ENCODE measurements at regions not wholly inside any gene's neighbourhood (a gene's known extent, or its start where the extent isn't known, plus 50 kb on each side); places are given as distances from the start of the nearest gene placed in this dataset.
"Not testable (repeated sequence)": the region's sequence is repeated elsewhere in the genome, so short reads cannot be mapped to it uniquely, and the experiment has no call there.

GRCh38 chr17:16856171-16856570 lies 115.7 kb downstream of the TNFRSF13B start:
- TF ChIP-seq CTCF (IDR thresholded peaks at IDR 0.05); ZFX (IDR thresholded peaks at IDR 0.05; ENCODE audit: borderline replicate concordance): not testable (repeated sequence)
